Heart right ventricle (tissue), 16 donors: ENCODE measurements at regions not wholly inside any gene's neighbourhood (a gene's known extent, or its start where the extent isn't known, plus 50 kb on each side); places are given as distances from the start of the nearest gene placed in this dataset.

Source experiments
- ATAC-seq, 8 donors: fragments of 200-7000 bp; cut with Tn5 transposase; one replicate each; pipeline ENCODE4 v1.9.1; 2020; ENCODE audit warnings: mild to moderate bottlenecking in 8 of 8, moderate library complexity in 8 of 8, moderate number of reproducible peaks in 1 of 8
- DNase-seq, 2 donors: peaks; one replicate each; pipeline ENCODE4 v3.0.0-alpha.2; 2020
- H3K27ac ChIP-seq, 10 donors: fragments of 200-600 bp; sonication (generic) in 2 of 10; one replicate each; pipeline versions ENCODE4 v1.5.0 to v1.8.0; 2020 to 2022; ENCODE audit warnings: mild to moderate bottlenecking in 3 of 10
- H3K27me3 ChIP-seq, 7 donors: fragments of 200-600 bp; one replicate each; pipeline ENCODE4 v1.8.0; 2021 to 2022; ENCODE audit warnings: mild to moderate bottlenecking in 2 of 7
- H3K36me3 ChIP-seq, 9 donors: fragments of 200-600 bp; sonication (generic) in 1 of 9; one replicate each; pipeline versions ENCODE4 v1.5.0 to v1.8.0; 2020 to 2022; ENCODE audit warnings: mild to moderate bottlenecking in 2 of 9
- H3K4me1 ChIP-seq, 9 donors: fragments of 200-600 bp; sonication (generic) in 1 of 9; one replicate each; pipeline versions ENCODE4 v1.5.0 to v1.8.0; 2020 to 2022; ENCODE audit warnings: mild to moderate bottlenecking in 4 of 9
- H3K4me3 ChIP-seq, 10 donors: fragments of 200-600 bp; sonication (generic) in 2 of 10; one replicate each; pipeline versions ENCODE4 v1.5.0 to v1.8.0; 2020 to 2022; ENCODE audit warnings: mild to moderate bottlenecking in 7 of 10, moderate library complexity in 2 of 10
- H3K9me3 ChIP-seq, 11 donors: fragments of 200-600 bp in 10 of 11; sonication (generic) in 2 of 11; one replicate each; pipeline versions ENCODE4 v1.5.0 to v1.8.0; 2013 to 2022; ENCODE audit warnings: mild to moderate bottlenecking in 2 of 11, control low read depth in 1 of 11, moderate library complexity in 1 of 11
- WGBS, 2 donors: extraction: QIAGEN DNeasy Blood & Tissue Kit; methylation state at CpG; one replicate each; pipeline ENCODE4 v1.1.7; 2013; ENCODE audit warnings: inconsistent platforms in 1 of 2; 5-methylcytosine and 5-hydroxymethylcytosine counted together
- intact Hi-C, 10 donors: fragments of 100-400 bp; cut with DNase I; formaldehyde crosslinking; loops; one replicate each; pipeline versions ENCODE4 v1.11.1 to v1.14.2; 2022
- TF ChIP-seq, protein P1 (sequence below), 9 donors: fragments of 200-600 bp; sonication (generic) in 2 of 9; IDR thresholded peaks; one replicate each; pipeline versions ENCODE4 v1.5.0 to v1.8.0; 2021 to 2022; ENCODE audit warnings: antibody characterized with exemption in 9 of 9, mild to moderate bottlenecking in 5 of 9, moderate library complexity in 1 of 9
- donor health status: Arrhythmogenic right ventricular cardiomyopathy.
- donor health status: ischemic (EF 13 %, LVEDD 7.1; RV severe dilation, severe dysfunction).
- donor health status: healthy with polysubstance abuse.
- donor health status: DM: no; HTN: yes; CAD: no.
- donor health status: DM: no; HTN: no; CAD: no.
- donor health status: ischemic (EF 25% LVEDD 6.9; RV normal size, moderate dysfunction).
- donor health status: ischemic (EF 25% LVEDD 5.7; RV mildly dilated, moderate dysfunction).
- donor health status: healthy.
- donor health status: DM: yes; HTN: yes; CAD: no.
- donor health status: Ischemic cardiomyopathy.
- donor health status: ischemic (EF 35%, LVEDD 5.7; RV mildly dilated, moderate dysfunction).
- donor health status: nonischemic (EF 11% LVEDD 7.7; RV severe dilation, severe dysfunction).
- donor health status: DM: yes; HTN: yes; CAD: no.
- donor health status: PGD.
- donor health status: ischemic (EF 29% LVEDD 5.4; RV normal size, mild dysfunction).
- donor health status: nonischemic (EF 23%, LVEDD 6.1; RV moderate dilation, normal function).

DNA sequence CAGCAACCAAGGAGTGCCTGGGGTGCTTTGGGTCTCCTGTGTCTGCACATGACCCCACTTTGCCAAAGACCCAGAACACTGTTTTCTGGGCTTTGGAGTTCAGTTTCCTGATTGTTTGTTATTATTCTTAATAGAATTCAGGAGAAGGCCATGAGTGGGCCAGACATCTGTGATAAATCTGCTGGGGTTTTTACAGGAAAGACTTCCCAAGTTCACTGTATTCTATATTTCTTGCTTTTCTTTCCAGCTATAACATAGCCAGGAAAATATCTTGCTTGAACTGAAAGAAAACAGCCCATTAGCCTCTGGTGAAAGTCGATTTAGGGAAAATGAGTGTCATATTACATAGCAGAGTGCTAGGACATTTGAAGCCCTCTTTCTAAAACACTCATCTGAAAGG lies 345.1 kb upstream of the USP24 start:
- H3K9me3 ChIP-seq = peaks cover 0 to 3% (median 0%) of the 10 kb centered on the region in 11 donors
- DNase-seq = no peak
- intact Hi-C loops = no loop called here
- no peak overlapping the region for H3K4me3 ChIP-seq
- H3K36me3 ChIP-seq = no peaks in the 10 kb centered on the region
- no peak for ATAC-seq
- H3K4me1 ChIP-seq = peaks cover 0 to 3% (median 0%) of the 10 kb centered on the region in 9 donors
- no peak overlapping the region for H3K27ac ChIP-seq
- WGBS, 2 donors = 38 to 63% methylated on average over 1 of the region's 1 CpG
- TF ChIP-seq, protein P1, sequence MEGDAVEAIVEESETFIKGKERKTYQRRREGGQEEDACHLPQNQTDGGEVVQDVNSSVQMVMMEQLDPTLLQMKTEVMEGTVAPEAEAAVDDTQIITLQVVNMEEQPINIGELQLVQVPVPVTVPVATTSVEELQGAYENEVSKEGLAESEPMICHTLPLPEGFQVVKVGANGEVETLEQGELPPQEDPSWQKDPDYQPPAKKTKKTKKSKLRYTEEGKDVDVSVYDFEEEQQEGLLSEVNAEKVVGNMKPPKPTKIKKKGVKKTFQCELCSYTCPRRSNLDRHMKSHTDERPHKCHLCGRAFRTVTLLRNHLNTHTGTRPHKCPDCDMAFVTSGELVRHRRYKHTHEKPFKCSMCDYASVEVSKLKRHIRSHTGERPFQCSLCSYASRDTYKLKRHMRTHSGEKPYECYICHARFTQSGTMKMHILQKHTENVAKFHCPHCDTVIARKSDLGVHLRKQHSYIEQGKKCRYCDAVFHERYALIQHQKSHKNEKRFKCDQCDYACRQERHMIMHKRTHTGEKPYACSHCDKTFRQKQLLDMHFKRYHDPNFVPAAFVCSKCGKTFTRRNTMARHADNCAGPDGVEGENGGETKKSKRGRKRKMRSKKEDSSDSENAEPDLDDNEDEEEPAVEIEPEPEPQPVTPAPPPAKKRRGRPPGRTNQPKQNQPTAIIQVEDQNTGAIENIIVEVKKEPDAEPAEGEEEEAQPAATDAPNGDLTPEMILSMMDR (IDR thresholded peaks at IDR 0.05) = no peak
- H3K27me3 ChIP-seq = no peaks in the 10 kb centered on the region

DNA sequence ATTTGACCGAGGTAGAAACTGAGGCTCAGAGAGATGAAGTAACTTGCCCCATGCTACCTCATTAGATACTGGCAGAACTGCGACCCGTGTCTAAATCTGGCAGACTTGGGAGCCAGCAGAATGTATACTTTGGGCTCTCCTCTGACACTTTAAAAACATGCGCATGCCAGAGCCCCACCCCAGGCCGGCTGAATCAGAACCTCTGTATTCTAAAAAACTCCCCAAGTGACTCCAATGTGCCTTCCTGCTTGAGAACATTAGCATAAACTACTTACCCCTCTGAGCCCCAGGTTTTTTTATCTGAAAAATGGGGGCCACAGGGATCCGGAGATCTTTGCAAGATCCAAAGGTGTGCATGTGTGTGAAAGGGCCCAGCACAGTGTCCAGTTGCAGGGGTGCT lies 344.7 kb upstream of the USP24 start:
- Histone ChIP-seq H3K4me1 (peaks cover 0 to 3% (median 0%) of the 10 kb centered on the region in 9 donors), H3K9me3 (peaks cover 0 to 3% (median 0%) of the 10 kb centered on the region in 11 donors), H3K36me3 (no peaks in the 10 kb centered on the region), H3K4me3 (no peak overlapping the region), H3K27me3 (no peaks in the 10 kb centered on the region), H3K27ac (no peak overlapping the region)
- ATAC-seq = no peak
- DNase-seq = no peak
- TF ChIP-seq, protein P1 (IDR thresholded peaks at IDR 0.05) = no peak
- intact Hi-C loops = loop anchor here in 1 of 10 donors (10.0 kb wide), 1 partner anchor 55 kb away; no protein-coding TSS in a partner anchor
- WGBS, 2 donors = 83 to 90% methylated on average over 6 of the region's 6 CpGs

DNA sequence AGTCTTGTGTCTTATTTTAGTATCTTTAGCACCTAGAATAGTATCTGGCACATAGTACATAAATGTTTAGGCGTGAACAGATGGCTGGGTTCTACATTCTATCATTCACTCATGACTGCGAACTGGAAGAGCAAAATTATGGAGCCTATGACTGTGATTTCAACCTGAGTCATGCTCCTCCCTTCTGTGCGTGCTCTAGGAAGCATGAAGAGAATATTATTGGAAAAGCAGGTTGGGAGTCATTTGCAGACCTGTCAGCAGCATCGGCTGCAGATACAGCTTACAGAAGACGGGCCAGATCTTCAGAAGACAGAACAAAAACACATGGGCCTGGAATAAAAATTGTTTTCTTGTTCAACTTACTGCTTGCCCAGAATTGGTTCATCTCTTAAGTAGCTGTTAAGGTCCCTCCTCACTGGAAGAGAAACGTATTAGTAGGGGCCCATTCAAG lies 344.0 kb upstream of the USP24 start:
- H3K4me1 ChIP-seq = peaks cover 0 to 3% (median 0%) of the 10 kb centered on the region in 9 donors
- no peaks in the 10 kb centered on the region for H3K27me3 ChIP-seq
- H3K36me3 ChIP-seq = no peaks in the 10 kb centered on the region
- peaks cover 0 to 3% (median 0%) of the 10 kb centered on the region in 11 donors for H3K9me3 ChIP-seq
- TF ChIP-seq, protein P1 (IDR thresholded peaks at IDR 0.05) = no peak
- 70 to 71% methylated on average over 6 of the region's 6 CpGs for WGBS, 2 donors
- intact Hi-C loops = loop anchor here in 1 of 10 donors (10.0 kb wide), 1 partner anchor 56 kb away; no protein-coding TSS in a partner anchor
- no peak overlapping the region for H3K4me3 ChIP-seq
- no peak for ATAC-seq
- no peak for DNase-seq
- H3K27ac ChIP-seq = no peak overlapping the region

DNA sequence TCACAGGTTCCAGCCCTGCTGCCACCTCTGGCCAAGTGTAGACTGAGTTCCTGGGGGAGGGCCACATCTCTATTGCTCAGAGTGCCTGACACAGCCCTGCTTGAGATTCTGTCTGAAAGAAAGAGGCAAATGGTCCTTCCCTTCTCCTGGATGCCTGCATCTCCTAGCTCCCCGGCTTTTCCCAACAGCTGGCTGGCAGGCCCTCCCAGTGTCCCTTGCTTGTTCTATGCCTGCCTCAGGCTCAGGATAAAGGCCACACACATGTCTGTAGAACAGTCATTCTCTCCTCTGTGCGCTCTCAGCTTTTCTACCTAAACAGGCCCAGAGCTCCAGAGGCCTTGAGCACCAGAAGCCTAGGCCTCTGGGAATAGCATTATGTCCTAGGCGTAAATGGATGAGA lies 343.4 kb upstream of the USP24 start:
- peaks cover 0 to 3% (median 0%) of the 10 kb centered on the region in 11 donors for H3K9me3 ChIP-seq
- H3K4me3 ChIP-seq = no peak overlapping the region
- ATAC-seq (no peak), DNase-seq (no peak)
- no peak overlapping the region for H3K27ac ChIP-seq
- H3K36me3 ChIP-seq = no peaks in the 10 kb centered on the region
- intact Hi-C loops = loop anchor here in 1 of 10 donors (10.0 kb wide), 1 partner anchor 56 kb away; no protein-coding TSS in a partner anchor
- TF ChIP-seq, protein P1 (IDR thresholded peaks at IDR 0.05) = no peak
- H3K4me1 ChIP-seq = peaks cover 0 to 3% (median 0%) of the 10 kb centered on the region in 9 donors
- 94% methylated on average over 3 of the region's 3 CpGs for WGBS, 2 donors
- H3K27me3 ChIP-seq = no peaks in the 10 kb centered on the region
